ENCODE measurements at regions not wholly inside any gene's neighbourhood (a gene's known extent, or its start where the extent isn't known, plus 50 kb on each side); places are given as distances from the start of the nearest gene placed in this dataset.
"Not testable (repeated sequence)": the region's sequence is repeated elsewhere in the genome, so short reads cannot be mapped to it uniquely, and the experiment has no call there.

DNA sequence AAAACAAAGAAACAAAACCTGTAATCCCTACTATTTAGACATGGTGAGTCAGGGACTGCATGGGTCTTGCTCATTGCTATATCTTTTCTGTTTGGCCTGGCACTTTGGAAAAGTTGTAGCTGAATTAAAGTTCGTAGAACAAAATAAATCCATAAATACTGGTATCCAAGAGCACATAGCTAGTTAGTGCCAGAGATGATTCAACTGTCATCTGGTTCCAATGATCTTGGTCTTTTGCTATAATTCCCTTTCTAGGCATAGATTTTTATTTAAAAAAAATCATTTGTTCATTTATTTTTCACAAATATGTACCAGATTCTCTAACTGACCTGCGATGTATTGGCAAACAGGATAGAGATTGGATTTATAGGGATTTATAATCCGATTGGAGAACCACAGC is 1436.1 kb upstream of the GOT2 start:
- Histone ChIP-seq H3K36me3 (no peaks in the 10 kb centered on the region), H3K9me3 (replicated peaks) (peaks cover 2% of the 10 kb centered on the region; the same call in 1 of the 2 replicates)

DNA sequence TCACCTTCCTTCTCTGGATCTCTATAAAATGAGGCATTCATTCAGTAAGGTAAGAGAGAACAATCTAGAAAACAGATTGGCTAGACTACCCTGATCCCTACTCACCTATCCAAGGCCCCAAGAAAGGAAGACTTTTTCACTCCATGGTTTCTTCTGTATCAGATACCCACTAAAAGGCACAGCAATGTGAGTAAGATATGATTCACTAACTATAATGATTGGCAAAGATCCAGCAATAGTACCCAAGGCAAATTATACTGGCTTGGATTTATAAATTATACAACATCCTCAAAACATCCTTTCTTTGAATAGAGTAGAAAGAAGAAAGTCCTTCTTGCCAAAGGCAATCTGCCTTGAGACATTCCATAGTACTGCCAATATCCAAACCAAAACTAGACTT is 1432.0 kb upstream of the GOT2 start:
- Histone ChIP-seq H3K27me3 (replicated peaks) (no peaks in the 10 kb centered on the region), H3K4me1 (replicated peaks) (no peaks in the 10 kb centered on the region), H3K27ac (no peak overlapping the region), H3K4me3 (no peak overlapping the region), H3K36me3 (no peaks in the 10 kb centered on the region), H3K9me3 (replicated peaks) (peaks cover 6% of the 10 kb centered on the region; the same call in 1 of the 2 replicates)
- no peak for DNase-seq (ENCODE audit: low read depth in 1 of 2, low spot score in 2 of 2)

More for the DNA sequence above, 1436.1 kb upstream of the GOT2 start:
- Histone ChIP-seq H3K4me1 (replicated peaks) (no peaks in the 10 kb centered on the region), H3K27ac (no peak overlapping the region), H3K27me3 (replicated peaks) (no peaks in the 10 kb centered on the region), H3K4me3 (no peak overlapping the region)
- DNase-seq (ENCODE audit: low read depth in 1 of 2, low spot score in 2 of 2): no peak

GRCh38 chr16:60151987-60152386 is 1417.9 kb upstream of the GOT2 start:
- Histone ChIP-seq H3K4me1 (replicated peaks) (no peaks in the 10 kb centered on the region), H3K9me3 (replicated peaks) (no peaks in the 10 kb centered on the region), H3K27me3 (replicated peaks) (no peaks in the 10 kb centered on the region), H3K36me3 (no peaks in the 10 kb centered on the region), H3K4me3 (no peak overlapping the region), H3K27ac (no peak overlapping the region)
- DNase-seq (ENCODE audit: low read depth in 1 of 2, low spot score in 2 of 2): no peak

DNA sequence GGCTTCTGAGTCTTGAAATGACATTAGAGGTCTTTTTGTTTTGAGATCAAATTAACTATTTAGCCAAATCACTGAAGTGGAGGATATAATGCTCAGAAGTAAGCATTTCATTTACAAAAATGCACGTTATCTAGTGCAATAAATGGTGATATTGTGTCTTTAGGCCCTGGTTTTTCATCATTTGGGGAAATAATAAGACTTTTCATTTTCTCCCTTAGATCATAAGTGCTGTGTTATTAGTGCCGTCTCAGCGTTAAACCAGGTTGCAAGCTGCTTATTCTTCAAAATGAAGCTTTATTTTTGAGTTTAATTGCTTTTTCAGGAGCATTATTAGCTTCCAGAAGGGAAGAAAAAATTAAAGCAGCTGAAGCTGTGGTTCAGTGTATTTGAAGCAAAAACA is 1416.8 kb upstream of the GOT2 start:
- H3K27me3 ChIP-seq (replicated peaks): no peaks in the 10 kb centered on the region
- no peak overlapping the region for H3K4me3 ChIP-seq
- no peak overlapping the region for H3K27ac ChIP-seq
- DNase-seq (ENCODE audit: low read depth in 1 of 2, low spot score in 2 of 2): no peak
- no peaks in the 10 kb centered on the region for H3K36me3 ChIP-seq
- no peaks in the 10 kb centered on the region for H3K9me3 ChIP-seq (replicated peaks)
- H3K4me1 ChIP-seq (replicated peaks): no peaks in the 10 kb centered on the region

DNA sequence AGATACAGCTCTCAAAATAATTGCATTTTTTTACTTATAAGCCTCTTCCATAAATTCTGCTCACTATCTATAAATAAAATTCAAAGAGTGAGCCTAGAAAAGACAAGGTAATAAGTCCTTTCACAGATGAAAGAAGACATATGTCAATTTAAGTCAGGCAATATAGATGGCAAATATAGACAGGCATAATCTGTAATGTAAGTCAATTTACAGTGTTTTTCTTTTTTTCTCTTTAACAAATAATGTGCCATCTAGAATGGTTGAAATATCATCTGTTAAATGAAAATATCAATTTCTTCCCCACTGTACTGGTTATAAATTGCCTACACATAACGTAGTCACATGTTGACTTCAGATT is 1409.2 kb upstream of the GOT2 start:
- Histone ChIP-seq H3K9me3 (replicated peaks) (no peaks in the 10 kb centered on the region), H3K36me3 (no peaks in the 10 kb centered on the region), H3K27ac (no peak overlapping the region), H3K27me3 (replicated peaks) (no peaks in the 10 kb centered on the region), H3K4me1 (replicated peaks) (no peaks in the 10 kb centered on the region), H3K4me3 (no peak overlapping the region)
- no peak for DNase-seq (ENCODE audit: low read depth in 1 of 2, low spot score in 2 of 2)

DNA sequence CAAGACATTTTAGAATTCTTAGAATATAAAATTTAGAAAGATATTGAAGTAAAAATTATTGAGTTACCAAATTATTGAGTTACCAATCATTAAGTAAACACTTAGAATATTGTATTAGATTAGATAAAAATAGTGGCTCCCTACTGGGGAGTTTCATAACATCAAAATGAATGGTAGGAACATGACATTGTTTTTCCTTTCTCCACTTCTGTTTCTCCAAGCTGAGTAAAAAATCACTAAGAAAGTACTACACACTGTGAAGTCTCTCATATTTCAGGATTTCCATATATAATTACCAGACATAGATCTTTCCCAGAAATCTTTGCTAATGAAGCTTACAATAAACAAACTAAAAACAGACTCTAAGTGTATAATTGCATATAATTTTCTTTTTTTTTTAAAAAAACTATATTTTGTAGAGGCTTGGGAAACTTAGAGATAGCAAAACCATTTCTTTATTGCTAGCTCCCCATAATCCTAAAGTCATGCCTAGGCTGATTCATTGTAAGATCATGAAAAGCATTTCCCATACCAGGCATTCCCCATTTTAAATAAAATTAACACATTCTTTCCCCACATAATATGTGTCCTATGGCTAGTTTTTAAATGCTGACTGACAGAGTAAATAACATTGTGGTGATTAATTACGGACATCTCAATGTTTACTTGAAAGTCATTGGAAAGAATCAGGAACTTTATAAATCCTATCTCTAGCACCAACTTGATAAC is 1408.7 kb upstream of the GOT2 start:
- H3K4me1 ChIP-seq (replicated peaks): no peaks in the 10 kb centered on the region
- H3K9me3 ChIP-seq (replicated peaks): no peaks in the 10 kb centered on the region
- H3K27ac ChIP-seq: no peak overlapping the region
- no peak for DNase-seq (ENCODE audit: low read depth in 1 of 2, low spot score in 2 of 2)
- no peaks in the 10 kb centered on the region for H3K27me3 ChIP-seq (replicated peaks)
- no peak overlapping the region for H3K4me3 ChIP-seq
- H3K36me3 ChIP-seq: no peaks in the 10 kb centered on the region

- H3K4me3 ChIP-seq: no peak overlapping the region
- no peaks in the 10 kb centered on the region for H3K4me1 ChIP-seq (replicated peaks)
- DNase-seq (ENCODE audit: low read depth in 1 of 2, low spot score in 2 of 2): no peak
- 0 out of 2 replicates have a peak, but pooled peaks cover 4% of the 10 kb centered on the region for H3K9me3 ChIP-seq (replicated peaks)
- H3K27ac ChIP-seq: no peak overlapping the region
- no peaks in the 10 kb centered on the region for H3K36me3 ChIP-seq
- no peaks in the 10 kb centered on the region for H3K27me3 ChIP-seq (replicated peaks)
These were observed 1403.8 kb upstream of the GOT2 start for GRCh38 chr16:60137891-60138290.

DNA sequence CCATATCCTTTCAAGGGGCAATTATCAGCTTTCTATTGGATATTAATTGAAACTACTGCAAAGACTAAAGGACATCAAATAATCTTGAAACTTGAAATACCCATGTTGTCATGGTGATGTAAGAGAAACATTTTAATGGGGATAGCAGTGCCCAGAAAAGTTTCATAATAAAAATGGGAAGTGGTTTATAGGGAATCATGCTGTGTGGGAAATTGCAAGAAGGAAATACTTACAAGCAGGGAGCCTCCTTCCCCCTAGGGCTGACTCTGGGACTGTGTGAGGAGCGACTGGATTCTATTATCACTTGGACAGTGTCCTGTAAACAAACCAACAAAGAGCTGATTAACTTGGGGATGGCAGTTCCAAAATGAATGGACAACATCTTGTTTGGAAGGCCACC is 1393.1 kb upstream of the GOT2 start:
- no peaks in the 10 kb centered on the region for H3K27me3 ChIP-seq (replicated peaks)
- no peaks in the 10 kb centered on the region for H3K36me3 ChIP-seq
- H3K9me3 ChIP-seq (replicated peaks): no peaks in the 10 kb centered on the region; the same call in 1 of the 2 replicates
- no peak overlapping the region for H3K27ac ChIP-seq
- H3K4me3 ChIP-seq: no peak overlapping the region
- H3K4me1 ChIP-seq (replicated peaks): no peaks in the 10 kb centered on the region
- DNase-seq (ENCODE audit: low read depth in 1 of 2, low spot score in 2 of 2): no peak

DNA sequence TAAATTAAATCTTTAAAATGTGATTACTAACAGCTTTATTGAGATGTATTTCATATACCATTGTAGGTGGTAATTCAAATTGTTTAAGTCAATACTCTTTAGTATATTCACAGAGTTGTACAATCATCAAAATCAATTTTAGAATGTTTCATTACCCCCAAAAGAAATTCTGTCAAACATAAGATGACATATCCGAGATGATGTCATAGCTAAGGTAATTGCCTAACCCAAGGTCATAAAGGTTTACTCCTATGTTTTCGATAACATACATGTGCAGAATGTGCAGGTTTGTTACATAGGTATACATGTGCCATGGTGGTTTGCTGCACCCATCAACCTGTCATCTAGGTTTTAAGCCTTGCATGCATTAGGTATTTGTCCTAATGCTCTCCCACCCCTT is 1392.0 kb upstream of the GOT2 start:
- not testable (repeated sequence) for DNase-seq (ENCODE audit: low read depth in 1 of 2, low spot score in 2 of 2); H3K27ac ChIP-seq; H3K4me1 ChIP-seq (replicated peaks); H3K9me3 ChIP-seq (replicated peaks); H3K27me3 ChIP-seq (replicated peaks); H3K36me3 ChIP-seq; H3K4me3 ChIP-seq

DNA sequence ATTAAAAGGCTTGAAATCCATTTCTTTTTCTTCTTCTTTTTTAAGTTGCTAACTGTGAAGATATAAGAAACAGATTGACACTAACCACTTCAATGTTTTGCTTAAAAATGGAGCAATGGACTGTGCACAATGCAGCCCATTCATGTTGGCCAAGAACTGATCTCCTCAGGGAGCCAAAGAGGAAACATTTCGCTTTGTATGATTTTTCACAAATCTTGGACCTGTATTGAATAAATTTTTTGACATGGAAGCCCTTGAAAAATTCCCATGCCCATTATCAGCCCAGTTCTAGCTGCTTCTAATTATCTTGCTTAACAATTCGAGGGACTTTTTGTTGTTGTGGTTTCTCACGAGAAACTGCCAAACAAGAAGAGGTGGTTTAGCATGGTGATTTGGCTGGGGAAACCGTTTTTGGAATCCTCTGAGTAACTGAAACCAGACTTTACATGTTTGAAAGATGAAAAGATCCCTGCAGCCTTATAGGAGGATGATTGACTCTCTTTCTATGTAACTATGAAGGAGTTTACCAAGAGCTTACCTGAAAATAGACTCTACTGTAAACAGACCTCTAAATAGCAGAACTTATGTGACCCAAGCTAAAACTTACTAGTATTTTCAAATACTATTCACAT is 1389.4 kb upstream of the GOT2 start:
- no peak overlapping the region for H3K4me3 ChIP-seq
- no peak for DNase-seq (ENCODE audit: low read depth in 1 of 2, low spot score in 2 of 2)
- no peak overlapping the region for H3K27ac ChIP-seq
- H3K4me1 ChIP-seq (replicated peaks): no peaks in the 10 kb centered on the region
- H3K9me3 ChIP-seq (replicated peaks): no peaks in the 10 kb centered on the region
- no peaks in the 10 kb centered on the region for H3K27me3 ChIP-seq (replicated peaks)
- H3K36me3 ChIP-seq: no peaks in the 10 kb centered on the region

- H3K27me3 ChIP-seq (replicated peaks): no peaks in the 10 kb centered on the region
- no peak overlapping the region for H3K27ac ChIP-seq
- H3K36me3 ChIP-seq: no peaks in the 10 kb centered on the region
- DNase-seq (ENCODE audit: low read depth in 1 of 2, low spot score in 2 of 2): no peak
- H3K4me3 ChIP-seq: no peak overlapping the region
- H3K4me1 ChIP-seq (replicated peaks): no peaks in the 10 kb centered on the region
- H3K9me3 ChIP-seq (replicated peaks): no peaks in the 10 kb centered on the region
These were observed 1386.5 kb upstream of the GOT2 start for GRCh38 chr16:60120586-60120985.

DNA sequence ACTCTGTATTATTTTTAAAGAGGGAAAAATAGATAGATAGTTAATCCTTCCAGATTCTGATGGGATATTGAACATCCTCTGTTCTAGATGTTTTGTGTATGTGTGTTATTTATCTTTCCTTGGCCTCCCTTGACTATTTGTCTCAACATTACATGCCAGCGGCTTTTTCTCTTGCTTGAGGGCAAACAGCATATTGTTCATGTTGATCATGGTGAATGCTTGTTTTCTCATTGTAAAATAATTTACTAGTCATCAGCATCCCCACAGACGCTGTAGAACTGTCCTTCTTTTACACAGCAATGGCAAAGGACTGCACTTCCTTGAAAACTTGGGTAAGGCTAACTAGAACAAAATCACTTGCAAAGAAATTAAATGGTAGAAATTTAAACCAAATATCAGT is 1376.4 kb upstream of the GOT2 start:
- H3K4me1 ChIP-seq (replicated peaks): no peaks in the 10 kb centered on the region
- DNase-seq (ENCODE audit: low read depth in 1 of 2, low spot score in 2 of 2): no peak

DNA sequence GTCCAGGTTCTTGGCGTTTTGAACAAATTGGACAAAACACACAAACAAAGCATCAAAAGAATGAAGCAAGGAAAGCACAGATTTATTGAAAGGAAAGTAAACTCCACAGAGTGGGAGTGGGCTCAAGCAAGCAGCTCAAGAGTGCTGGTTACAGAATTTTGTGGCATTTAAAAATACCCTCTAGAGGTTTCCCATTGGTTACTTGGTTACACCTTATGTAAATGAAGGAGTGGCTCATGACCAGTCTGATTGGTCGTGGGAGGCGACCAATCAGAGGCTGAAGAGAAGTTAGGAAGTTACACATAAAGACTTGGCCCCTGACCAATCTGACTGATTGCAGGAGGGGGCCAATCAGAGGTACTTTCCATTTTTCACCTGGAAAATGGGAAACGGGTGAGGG is 1373.8 kb upstream of the GOT2 start:
- peaks cover 2% of the 10 kb centered on the region for H3K9me3 ChIP-seq (replicated peaks)
- no peak overlapping the region for H3K4me3 ChIP-seq
- no peaks in the 10 kb centered on the region for H3K36me3 ChIP-seq
- H3K27ac ChIP-seq: no peak overlapping the region
- no peaks in the 10 kb centered on the region for H3K27me3 ChIP-seq (replicated peaks)
- H3K4me1 ChIP-seq (replicated peaks): no peaks in the 10 kb centered on the region
- DNase-seq (ENCODE audit: low read depth in 1 of 2, low spot score in 2 of 2): no peak

More for the DNA sequence above, 1376.4 kb upstream of the GOT2 start:
- Histone ChIP-seq H3K36me3 (no peaks in the 10 kb centered on the region), H3K27ac (no peak overlapping the region), H3K4me3 (no peak overlapping the region), H3K27me3 (replicated peaks) (no peaks in the 10 kb centered on the region), H3K9me3 (replicated peaks) (peaks cover 2% of the 10 kb centered on the region; the same call in 1 of the 2 replicates)

- Histone ChIP-seq H3K4me3 (no peak overlapping the region), H3K27me3 (replicated peaks) (no peaks in the 10 kb centered on the region), H3K27ac (no peak overlapping the region), H3K9me3 (replicated peaks) (peaks cover 2% of the 10 kb centered on the region), H3K36me3 (no peaks in the 10 kb centered on the region), H3K4me1 (replicated peaks) (no peaks in the 10 kb centered on the region)
- no peak for DNase-seq (ENCODE audit: low read depth in 1 of 2, low spot score in 2 of 2)
These were observed 1373.3 kb upstream of the GOT2 start for GRCh38 chr16:60107437-60107836.

Data from SJSA1 (cell line).